ENCODE measurements at regions not wholly inside any gene's neighbourhood (a gene's known extent, or its start where the extent isn't known, plus 50 kb on each side); places are given as distances from the start of the nearest gene placed in this dataset.
A peak's percentile ranks its signal among the peaks of the same experiment; 100 is the strongest.

GRCh38 chr2:239519089-239519920 lies 118.5 kb upstream of the HDAC4 start:
- Histone ChIP-seq H3K27me3 (ENCODE audit: control insufficient read depth in 2 of 2, insufficient read depth in 2 of 2, low read length in 2 of 2) (peaks cover 4 to 63% of the 10 kb centered on the region in 2 experiments; a peak in 4 of 5 replicates), H3K9me1 (ENCODE audit: control insufficient read depth, insufficient read depth, low read length) (no peaks in the 10 kb centered on the region), H4K20me1 (replicated peaks; ENCODE audit: control insufficient read depth, insufficient read depth, low read length) (no peaks in the 10 kb centered on the region), H3K36me3 (ENCODE audit: control insufficient read depth, insufficient read depth, low read length) (no peaks in the 10 kb centered on the region), H3K4me2 (ENCODE audit: insufficient read depth, low read length) (no peak overlapping the region), H3K79me2 (ENCODE audit: control insufficient read depth, insufficient read depth, low read length) (no peaks in the 10 kb centered on the region), H3K27ac (ENCODE audit: extremely low read depth, low read depth, low read length) (no peak overlapping the region), H3K4me3 (no peak overlapping the region), H3K9me3 (replicated peaks; ENCODE audit: control insufficient read depth, insufficient read depth, low read depth, low read length) (no peaks in the 10 kb centered on the region), H3K9ac (ENCODE audit: insufficient read depth in 1 of 2, low read depth in 2 of 2, low read length in 2 of 2) (no peak overlapping the region), H2AFZ (ENCODE audit: low read depth, low read length) (no peak overlapping the region), H3K4me1 (replicated peaks in 1 of 2; ENCODE audit: control insufficient read depth in 2 of 2, insufficient read depth in 2 of 2, low read length in 2 of 2) (no peaks in the 10 kb centered on the region; a peak in 1 of 5 replicates)
- DNase-seq (ENCODE audit: extremely low read depth in 1 of 4, low spot score in 3 of 4), result peak in 1 of 4 experiments; percentile 3
- BruUV-seq (replicated peaks), result no TSS peak
- no peak for TF ChIP-seq DACH1 (IDR thresholded peaks at IDR 0.05; ENCODE audit: partially characterized antibody)
- TF ChIP-seq TRIM28 (IDR thresholded peaks at IDR 0.05), result no peak
- TF ChIP-seq POLR3G (IDR thresholded peaks at IDR 0.05; ENCODE audit: extremely low read depth, insufficient read length, insufficient replicate concordance), result no peak
- peak; percentile 33; the same call in 1 of the 2 replicates for TF ChIP-seq NFIC (IDR thresholded peaks at IDR 0.05)
- ATAC-seq, result no peak
- POLR2A ChIA-PET, result no interaction called here
- FAIRE-seq, result no peak
- intact Hi-C loops (cut with micrococcal nuclease), result no loop called here
- in situ Hi-C loops (cut with MboI), result no loop called here
- WGBS (ENCODE audit: insufficient coverage, low coverage, missing lambda C conversion rate), result 2% methylated on average over 16 of the region's 22 CpGs
- CTCF ChIA-PET (ENCODE audit: low intra/inter-chr PET ratio), result no interaction called here
